H1 (cell line): ENCODE measurements at regions not wholly inside any gene's neighbourhood (a gene's known extent, or its start where the extent isn't known, plus 50 kb on each side); places are given as distances from the start of the nearest gene placed in this dataset.

Experiments used
- CTBP2 ChIP-seq: IDR thresholded peaks from 2 replicates; pipeline ENCODE4 v1.7.0; 2011; ENCODE audit warnings: borderline replicate concordance, mild to moderate bottlenecking, moderate library complexity, mixed read lengths, low read length; ENCODE audit not compliant: insufficient read depth, insufficient read length
- SIRT6 ChIP-seq: IDR thresholded peaks from one replicate; pipeline ENCODE4 v1.7.1; 2012; ENCODE audit warnings: low read length, inconsistent platforms
- SP2 ChIP-seq: IDR thresholded peaks from 2 replicates; pipeline ENCODE4 v1.6.1; 2012; ENCODE audit warnings: mild to moderate bottlenecking, low read length, inconsistent platforms
- TEAD4 ChIP-seq: IDR thresholded peaks from 2 replicates; pipeline ENCODE4 v1.6.1; 2012; ENCODE audit warnings: low read depth, low read length, inconsistent platforms, mixed read lengths

GRCh38 chr13:84648069-84648640 is 765.9 kb upstream of the SLITRK1 start (continued):
- TF ChIP-seq SIRT6 (no peak), SP2 (no peak), TEAD4 (no peak), CTBP2 (no peak)
